ENCODE measurements at regions not wholly inside any gene's neighbourhood (a gene's known extent, or its start where the extent isn't known, plus 50 kb on each side); places are given as distances from the start of the nearest gene placed in this dataset.

- DNase-seq: no peak
These were observed 734.7 kb upstream of the NR2F2 start for GRCh38 chr15:95595759-95596158.

- no peak for DNase-seq
These were observed 734.0 kb upstream of the NR2F2 start for GRCh38 chr15:95596496-95596895.

DNA sequence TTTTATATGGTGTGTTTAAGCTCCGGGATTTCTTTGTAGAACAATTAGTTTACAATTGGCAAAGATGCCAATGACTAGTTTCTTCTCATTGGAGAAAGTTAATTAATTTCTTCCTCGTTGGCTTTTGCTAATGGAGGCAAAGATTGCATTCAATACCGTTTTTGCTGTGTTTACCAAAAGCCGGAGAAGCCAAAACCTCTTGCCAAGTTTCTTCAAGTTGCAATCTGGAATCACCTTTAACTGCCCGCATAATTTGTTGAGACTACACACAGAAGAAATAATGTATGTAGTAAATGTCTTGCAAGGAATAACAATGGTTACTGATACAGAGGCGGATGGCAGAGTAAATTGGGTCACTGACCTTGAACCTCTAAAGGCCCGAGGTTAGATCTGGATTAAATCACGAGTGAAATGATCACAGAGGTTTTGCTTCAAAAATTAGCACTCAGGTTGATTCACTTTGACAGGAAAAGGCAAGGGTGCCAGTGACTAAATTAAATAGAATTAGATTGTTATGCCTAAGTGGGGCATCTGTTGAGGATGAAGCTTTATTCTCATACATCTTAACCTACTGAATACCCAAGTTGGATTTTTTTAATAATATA, 732.1 kb upstream of the NR2F2 start:
- DNase-seq: no peak

DNA sequence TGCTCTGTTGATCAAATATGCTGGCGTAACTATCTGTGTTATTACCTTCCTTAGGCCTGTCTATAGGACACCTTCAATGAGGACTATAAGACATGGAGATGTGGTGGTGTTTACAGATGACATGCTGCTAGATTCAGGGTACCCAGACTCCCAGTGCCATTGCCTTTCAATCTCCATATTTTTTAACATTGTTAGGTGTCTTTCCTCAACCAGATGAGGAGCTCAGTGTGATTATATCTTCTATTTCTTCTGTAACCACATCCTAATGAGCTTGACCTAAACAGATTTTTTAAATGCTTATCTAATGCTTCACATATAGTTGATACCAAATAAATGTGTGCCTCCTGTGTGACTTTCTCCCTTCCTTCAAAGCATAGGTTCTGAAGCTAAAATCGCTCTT, 730.1 kb upstream of the NR2F2 start:
- DNase-seq: no peak

- no peak for DNase-seq
These were observed 729.6 kb upstream of the NR2F2 start for GRCh38 chr15:95600884-95601283.

GRCh38 chr15:95601525-95601924, 729.0 kb upstream of the NR2F2 start:
- DNase-seq: no peak

GRCh38 chr15:95603802-95604201, 726.7 kb upstream of the NR2F2 start:
- DNase-seq: no peak

- no peak for DNase-seq
These were observed 725.9 kb upstream of the NR2F2 start for GRCh38 chr15:95604634-95605036.

DNA sequence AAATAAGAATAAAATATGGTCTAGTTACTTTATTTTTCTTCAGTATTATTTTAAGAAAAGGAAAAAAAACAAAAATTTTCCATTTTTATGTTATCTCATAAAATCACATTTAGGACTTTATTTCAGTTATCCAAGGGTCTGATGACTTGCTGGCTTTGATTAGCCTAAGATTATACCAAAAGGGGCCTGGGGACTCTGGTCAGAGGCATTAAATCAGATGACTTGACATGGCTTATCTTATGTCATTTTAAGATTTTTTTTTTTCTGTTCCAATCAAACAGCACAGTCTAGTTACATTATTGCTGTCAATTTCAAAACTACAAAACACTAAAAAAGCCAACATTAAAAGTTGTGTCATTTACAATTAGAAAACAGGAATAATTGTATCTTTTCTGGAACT, 725.4 kb upstream of the NR2F2 start:
- DNase-seq: no peak

GRCh38 chr15:95606551-95606950, 723.9 kb upstream of the NR2F2 start:
- no peak for DNase-seq

DNA sequence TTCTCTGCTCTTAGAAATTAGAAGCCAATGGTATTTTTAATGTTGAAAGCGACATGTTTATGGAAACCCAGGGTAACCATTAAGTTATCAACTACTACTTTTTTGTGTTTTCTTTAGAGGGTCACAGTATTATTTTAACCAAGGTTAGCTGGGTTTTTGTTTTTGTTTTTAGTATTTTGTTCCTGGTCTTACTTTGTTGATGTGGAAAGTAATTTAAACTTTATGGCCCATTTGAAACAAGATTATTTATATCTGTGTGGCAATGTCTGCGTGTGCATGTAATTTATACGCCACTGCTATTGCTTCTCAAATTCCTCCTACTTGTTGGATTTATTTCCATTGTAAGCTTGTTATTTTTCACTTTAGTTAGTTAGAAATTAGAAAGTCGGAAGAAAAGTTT, 722.1 kb upstream of the NR2F2 start:
- no peak for DNase-seq

DNA sequence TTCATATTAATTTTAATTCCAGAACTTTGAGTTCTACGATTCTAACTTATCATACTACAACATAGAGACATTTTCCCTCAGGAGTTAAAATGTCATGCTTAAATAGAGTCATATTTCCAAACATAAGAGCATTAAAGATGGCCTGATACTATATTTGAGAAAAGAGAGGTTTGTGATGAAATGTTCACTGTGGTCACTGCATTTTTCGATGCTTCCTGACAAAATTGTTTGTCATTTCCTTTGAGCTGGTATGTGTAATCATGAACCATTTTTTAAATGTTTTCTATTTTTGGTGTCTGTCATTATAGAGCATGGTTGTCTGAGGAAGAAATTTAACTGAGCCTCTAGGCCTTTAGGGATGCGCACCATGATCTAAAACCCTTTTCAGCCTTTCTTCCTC, 721.4 kb upstream of the NR2F2 start:
- no peak for DNase-seq

DNA sequence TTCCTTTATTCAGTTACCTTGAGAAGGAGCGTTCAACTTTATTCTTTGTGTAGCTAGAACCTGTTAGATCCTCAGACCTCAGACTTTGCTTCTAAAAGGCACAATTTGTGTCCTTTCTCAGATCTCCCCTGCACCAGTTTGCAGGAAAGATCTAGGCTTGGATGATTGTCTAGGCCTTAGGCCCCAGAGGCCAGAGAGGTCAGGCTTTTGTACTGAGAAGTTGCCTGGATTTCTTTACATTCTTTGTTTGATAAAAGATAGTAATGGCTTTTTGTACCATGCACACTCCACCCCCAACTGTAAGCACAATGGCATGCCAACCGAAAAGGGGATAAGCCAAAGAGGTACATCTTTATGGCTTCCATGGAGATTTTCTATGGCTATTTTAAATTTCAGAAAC, 719.6 kb upstream of the NR2F2 start:
- no peak for DNase-seq

DNA sequence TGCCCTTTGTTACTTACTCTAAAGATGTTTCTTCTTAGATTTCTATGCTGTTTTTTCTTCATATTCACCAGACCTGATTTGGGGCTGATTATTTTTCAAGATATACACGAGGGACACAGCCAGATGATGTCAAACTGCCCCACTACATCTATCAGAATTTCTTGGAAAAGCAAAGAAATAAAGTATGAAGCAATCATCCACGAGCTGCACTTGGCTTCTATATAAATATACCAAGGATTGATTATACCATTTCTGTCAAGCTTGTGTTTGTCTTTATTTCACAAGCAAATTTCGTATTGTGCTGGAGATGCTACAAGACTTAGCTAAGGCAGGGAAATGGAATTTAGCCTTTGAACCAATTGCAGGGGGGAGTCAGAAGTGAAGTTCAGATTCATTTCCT, 715.1 kb upstream of the NR2F2 start:
- no peak for DNase-seq

- no peak for DNase-seq
These were observed 714.2 kb upstream of the NR2F2 start for GRCh38 chr15:95616306-95616705.

DNA sequence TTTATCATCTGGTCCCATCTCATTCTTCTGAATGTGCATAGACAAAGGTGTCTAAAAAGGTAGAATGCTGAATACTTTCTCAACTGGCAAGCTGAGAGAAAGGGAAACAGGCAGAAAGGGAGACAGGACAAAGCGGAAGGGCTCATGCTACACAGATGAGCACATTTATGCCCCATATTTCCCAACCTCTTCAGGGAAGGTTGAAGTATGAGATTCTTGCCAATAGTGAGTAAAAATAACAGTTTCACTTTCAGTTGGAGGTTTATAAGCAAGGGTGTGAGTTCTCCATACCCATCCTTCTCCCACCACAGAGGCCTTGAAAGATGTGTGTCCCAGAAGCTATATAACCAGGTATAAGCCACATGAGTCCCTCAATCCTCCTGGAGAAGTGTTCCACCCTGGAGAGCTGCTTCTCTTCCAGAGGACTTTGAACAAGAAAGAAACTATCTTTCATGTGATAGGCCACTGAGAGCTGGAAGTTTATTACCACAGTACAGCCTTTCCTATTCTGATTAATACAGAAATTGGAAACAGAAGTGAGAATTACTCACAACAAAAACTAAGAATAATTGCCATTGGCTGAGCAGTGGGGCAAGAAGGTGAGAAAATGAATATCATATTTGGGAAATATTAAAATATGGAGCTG, 709.4 kb upstream of the NR2F2 start:
- DNase-seq: no peak

DNA sequence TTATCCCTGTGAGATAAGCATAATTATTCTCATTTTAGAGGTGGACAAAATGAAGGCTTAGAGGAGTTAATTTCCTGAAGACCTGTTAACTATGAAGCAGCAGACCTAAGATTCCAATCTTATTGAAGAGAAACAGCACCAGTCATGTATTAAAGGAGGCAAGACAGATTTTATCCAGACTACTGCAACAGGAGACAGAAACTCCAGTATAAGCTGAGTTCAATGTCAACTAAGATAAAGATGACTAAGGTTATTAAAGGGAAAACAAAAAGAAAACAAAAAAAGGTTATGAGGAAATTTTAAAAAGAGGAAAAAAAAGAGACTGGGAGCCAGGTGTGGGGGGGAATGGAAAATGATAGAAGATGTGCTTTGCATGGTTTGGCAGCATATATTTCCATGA, 707.7 kb upstream of the NR2F2 start:
- no peak for DNase-seq

DNA sequence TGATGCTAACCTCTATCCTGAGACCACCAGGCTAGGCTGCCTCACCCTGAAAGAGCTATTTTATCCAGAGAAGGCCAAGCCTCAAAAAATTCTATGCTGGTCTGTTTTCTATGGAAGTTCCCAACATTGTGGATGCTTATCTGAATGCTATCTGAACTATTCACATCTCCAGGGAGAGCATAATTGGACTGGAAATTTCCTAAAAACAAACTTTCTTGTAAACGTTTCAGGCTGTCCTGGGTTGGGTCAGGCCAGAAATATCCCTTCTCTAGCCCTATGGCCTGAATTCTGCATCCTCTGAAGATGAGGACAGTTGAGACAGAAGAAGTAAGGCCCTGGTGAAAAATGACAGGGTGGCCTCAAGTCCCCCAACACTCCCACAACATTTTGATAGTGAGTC, 706.4 kb upstream of the NR2F2 start:
- DNase-seq: no peak

- DNase-seq: no peak
These were observed 705.7 kb upstream of the NR2F2 start for GRCh38 chr15:95624616-95625361.

- no peak for DNase-seq
These were observed 703.8 kb upstream of the NR2F2 start for GRCh38 chr15:95626501-95627361.

- no peak for DNase-seq
These were observed 700.9 kb upstream of the NR2F2 start for GRCh38 chr15:95629503-95630168.

GRCh38 chr15:95630683-95631082, 699.8 kb upstream of the NR2F2 start:
- no peak for DNase-seq

DNA sequence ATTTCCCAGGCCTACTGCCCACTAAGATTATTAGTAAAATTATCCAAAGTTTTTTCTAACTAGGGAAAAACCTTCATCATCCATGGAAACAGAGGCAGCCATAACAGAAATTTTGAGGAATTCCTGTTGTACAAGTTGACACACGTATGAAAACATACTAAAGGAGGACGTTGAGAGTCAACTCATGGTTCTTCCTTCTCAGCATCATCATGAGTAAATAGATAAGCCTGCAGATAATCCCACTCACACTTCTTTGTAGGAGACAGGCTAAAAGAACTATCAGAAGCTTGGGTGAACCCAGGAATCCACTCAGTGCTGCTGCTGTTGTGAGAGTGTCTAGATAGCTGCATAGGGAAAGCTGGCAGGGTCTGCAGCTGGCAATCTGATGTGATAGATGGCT, 694.8 kb upstream of the NR2F2 start:
- DNase-seq: no peak
